Memory B cell (primary cell): ENCODE measurements at regions not wholly inside any gene's neighbourhood (a gene's known extent, or its start where the extent isn't known, plus 50 kb on each side); places are given as distances from the start of the nearest gene placed in this dataset.

ENCODE experiments used
- ATAC-seq: fragments of 150-1000 bp; cut with Tn5 transposase; 2 replicates; pipeline ENCODE4 v1.10.0; 2021; ENCODE audit warnings: low read depth, mild to moderate bottlenecking, moderate library complexity
- DNase-seq, 2 donors: peaks; one replicate each; pipeline ENCODE4 v3.0.0; 2022; ENCODE audit warnings: low spot score in 2 of 2
- H3K27ac Mint-ChIP-seq: one replicate; pipeline ENCODE4 v1.8.0; 2022; ENCODE audit warnings: mild to moderate bottlenecking, moderate library complexity, mixed read lengths
- H3K27me3 Mint-ChIP-seq: one replicate; pipeline ENCODE4 v1.8.0; 2022; ENCODE audit warnings: mixed read lengths
- H3K36me3 Mint-ChIP-seq: one replicate; pipeline ENCODE4 v1.8.0; 2022; ENCODE audit warnings: mild to moderate bottlenecking, mixed read lengths
- H3K4me1 Mint-ChIP-seq: one replicate; pipeline ENCODE4 v1.8.0; 2022; ENCODE audit warnings: mixed read lengths
- H3K4me3 Mint-ChIP-seq: one replicate; pipeline ENCODE4 v1.8.0; 2022; ENCODE audit warnings: mild to moderate bottlenecking, moderate library complexity, mixed read lengths
- H3K9me3 Mint-ChIP-seq: one replicate; pipeline ENCODE4 v1.8.0; 2022; ENCODE audit warnings: mixed read lengths

DNA sequence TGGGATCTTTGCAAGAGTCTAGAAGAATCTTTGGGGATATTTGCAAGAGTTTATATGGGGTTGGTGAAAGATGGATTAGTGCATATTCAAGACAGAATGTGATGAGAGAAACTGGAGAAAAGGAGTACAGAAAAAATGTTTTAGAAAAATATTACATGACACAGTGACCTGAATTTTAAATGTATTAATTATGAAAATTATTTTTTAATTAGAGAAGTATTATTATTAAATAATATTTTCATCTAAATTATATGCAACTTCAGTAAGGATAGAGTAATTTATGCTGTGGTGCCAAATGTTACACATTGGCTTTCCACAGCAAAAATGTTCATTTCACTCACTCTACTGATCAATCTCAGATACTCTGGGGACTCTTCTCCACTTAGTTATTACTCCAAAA lies 1442.8 kb upstream of the SLC39A10 start:
- no peaks in the 10 kb centered on the region for H3K27me3 Mint-ChIP-seq

DNA sequence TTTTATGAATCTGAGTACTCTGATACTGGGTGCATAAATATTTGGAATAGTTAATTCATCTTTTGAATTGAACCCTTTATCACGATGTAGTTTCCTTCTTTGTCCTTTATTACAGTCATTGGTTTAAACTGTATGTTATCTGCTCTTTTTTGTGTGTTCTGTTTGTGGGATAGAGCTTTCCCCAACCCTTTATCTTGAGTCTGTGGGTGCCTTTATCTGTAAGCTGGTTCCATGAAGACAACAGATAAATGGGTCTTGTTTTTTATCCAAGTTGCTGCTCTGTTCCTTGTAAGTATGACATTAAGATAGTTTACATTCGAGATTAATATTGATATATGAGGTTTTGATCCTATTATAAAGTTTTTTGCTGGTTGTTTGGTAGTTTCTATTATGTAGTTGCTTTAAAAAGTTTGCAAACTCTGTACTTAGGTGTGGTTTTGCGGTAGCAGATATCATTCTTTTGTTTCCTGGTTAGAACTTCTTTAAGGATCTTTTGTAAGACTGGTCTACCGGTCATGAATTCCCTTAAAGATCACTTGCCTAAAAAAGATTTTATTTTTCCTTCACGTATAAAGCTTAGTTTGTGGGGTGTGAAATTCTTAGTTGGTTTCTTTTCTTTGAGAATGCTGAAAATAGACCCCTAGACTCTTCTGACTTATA lies 1451.3 kb upstream of the SLC39A10 start:
- Mint-ChIP-seq H3K9me3 (no peaks in the 10 kb centered on the region), H3K4me1 (no peaks in the 10 kb centered on the region), H3K27me3 (no peaks in the 10 kb centered on the region), H3K27ac (no peak overlapping the region), H3K36me3 (no peaks in the 10 kb centered on the region), H3K4me3 (no peak overlapping the region)
- ATAC-seq (no peak), DNase-seq (no peak)

More for the DNA sequence above, 1442.8 kb upstream of the SLC39A10 start:
- no peaks in the 10 kb centered on the region for H3K36me3 Mint-ChIP-seq
- no peak overlapping the region for H3K4me3 Mint-ChIP-seq
- no peak for DNase-seq
- H3K4me1 Mint-ChIP-seq: no peaks in the 10 kb centered on the region
- no peak for ATAC-seq
- H3K9me3 Mint-ChIP-seq: no peaks in the 10 kb centered on the region
- no peak overlapping the region for H3K27ac Mint-ChIP-seq

DNA sequence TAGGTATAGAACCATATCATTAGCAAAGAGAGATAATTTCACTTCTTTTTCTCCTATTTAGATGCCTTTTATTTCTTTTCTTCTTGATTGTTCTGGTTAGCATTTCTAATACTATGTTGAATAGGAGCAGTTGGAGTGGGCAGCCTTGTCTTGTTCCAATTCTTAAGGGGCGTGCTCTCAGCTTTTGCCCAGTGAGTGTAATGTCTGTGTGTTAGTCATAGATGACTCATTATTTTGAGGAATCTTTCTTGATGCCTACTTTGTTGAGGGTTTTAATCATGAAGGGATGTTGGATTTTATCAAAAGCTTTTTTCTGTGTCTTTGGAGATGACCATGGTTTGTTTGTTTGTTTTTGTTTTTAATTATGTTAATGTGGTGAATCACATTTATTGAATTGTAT lies 1453.1 kb upstream of the SLC39A10 start:
- no peak for ATAC-seq
- Mint-ChIP-seq H3K27me3 (no peaks in the 10 kb centered on the region), H3K9me3 (no peaks in the 10 kb centered on the region), H3K4me1 (no peaks in the 10 kb centered on the region), H3K4me3 (no peak overlapping the region), H3K36me3 (no peaks in the 10 kb centered on the region), H3K27ac (no peak overlapping the region)
- no peak for DNase-seq

DNA sequence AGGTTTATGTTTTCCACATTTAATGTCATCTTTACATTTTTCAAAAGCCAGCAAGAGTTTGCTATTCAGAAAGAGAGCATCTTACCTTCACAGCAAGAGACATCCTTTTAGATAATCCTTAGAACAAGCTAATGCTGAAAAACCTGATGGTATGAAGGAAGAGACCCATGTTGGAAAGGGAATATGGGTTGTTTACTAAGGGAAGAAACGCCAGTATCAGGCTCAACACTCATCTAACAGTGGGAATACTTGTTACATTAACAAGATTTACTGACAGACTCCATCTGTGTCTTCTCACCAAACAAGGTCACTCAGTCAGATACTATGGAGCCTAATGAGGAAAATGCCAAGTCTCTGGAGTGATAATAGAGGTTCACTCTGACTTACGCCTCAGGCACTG lies 1474.1 kb upstream of the SLC39A10 start:
- H3K4me3 Mint-ChIP-seq: no peak overlapping the region
- H3K9me3 Mint-ChIP-seq: peaks cover 3% of the 10 kb centered on the region
- no peaks in the 10 kb centered on the region for H3K36me3 Mint-ChIP-seq
- no peak for ATAC-seq
- no peak for DNase-seq
- no peaks in the 10 kb centered on the region for H3K27me3 Mint-ChIP-seq
- H3K4me1 Mint-ChIP-seq: no peaks in the 10 kb centered on the region
- no peak overlapping the region for H3K27ac Mint-ChIP-seq

DNA sequence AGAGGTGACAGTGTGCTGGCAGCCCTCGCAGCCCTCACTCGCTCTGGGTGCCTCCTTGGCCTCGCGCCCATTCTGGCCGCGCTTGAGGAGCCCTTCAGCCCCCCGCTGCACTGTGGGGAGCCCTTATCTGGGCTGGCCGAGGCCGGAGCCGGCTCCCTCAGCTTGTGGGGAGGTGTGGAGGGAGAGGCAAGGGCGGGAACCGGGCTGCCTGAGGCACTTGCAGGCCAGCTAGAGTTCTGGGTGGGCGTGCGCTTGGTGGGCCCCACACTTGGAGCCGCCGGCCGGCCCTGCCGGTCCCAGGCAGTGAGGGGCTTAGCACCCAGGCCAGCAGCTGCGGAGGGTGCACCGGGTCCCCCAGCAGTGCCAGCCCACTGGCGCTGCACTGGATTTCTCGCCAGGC lies 1480.9 kb upstream of the SLC39A10 start:
- H3K4me1 Mint-ChIP-seq: no peaks in the 10 kb centered on the region
- no peak overlapping the region for H3K4me3 Mint-ChIP-seq
- DNase-seq (no peak), ATAC-seq (no peak)
- H3K9me3 Mint-ChIP-seq: peaks cover 3% of the 10 kb centered on the region
- no peaks in the 10 kb centered on the region for H3K27me3 Mint-ChIP-seq
- H3K27ac Mint-ChIP-seq: no peak overlapping the region
- no peaks in the 10 kb centered on the region for H3K36me3 Mint-ChIP-seq

DNA sequence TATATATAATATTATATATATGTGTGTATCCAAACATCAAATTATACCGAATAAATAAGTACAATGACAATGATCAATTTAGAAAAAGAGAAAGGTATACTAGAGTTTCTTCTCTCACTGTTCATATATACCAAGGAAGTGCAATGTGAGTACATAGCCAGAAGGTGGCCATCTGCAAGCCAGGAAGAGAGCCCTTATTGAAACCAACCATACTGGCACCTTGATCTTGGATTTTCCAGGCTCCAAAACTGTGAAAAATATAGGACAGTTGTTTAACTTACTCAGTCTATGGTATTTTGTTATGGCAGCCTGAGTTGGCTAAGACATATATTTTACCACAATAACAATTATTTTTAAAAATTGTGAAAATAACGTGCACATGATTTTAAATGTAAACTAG lies 1490.2 kb upstream of the SLC39A10 start:
- no peak overlapping the region for H3K27ac Mint-ChIP-seq
- ATAC-seq (no peak), DNase-seq (no peak)
- H3K4me3 Mint-ChIP-seq: no peak overlapping the region
- H3K4me1 Mint-ChIP-seq: no peaks in the 10 kb centered on the region
- no peaks in the 10 kb centered on the region for H3K27me3 Mint-ChIP-seq
- H3K9me3 Mint-ChIP-seq: no peaks in the 10 kb centered on the region
- H3K36me3 Mint-ChIP-seq: no peaks in the 10 kb centered on the region

DNA sequence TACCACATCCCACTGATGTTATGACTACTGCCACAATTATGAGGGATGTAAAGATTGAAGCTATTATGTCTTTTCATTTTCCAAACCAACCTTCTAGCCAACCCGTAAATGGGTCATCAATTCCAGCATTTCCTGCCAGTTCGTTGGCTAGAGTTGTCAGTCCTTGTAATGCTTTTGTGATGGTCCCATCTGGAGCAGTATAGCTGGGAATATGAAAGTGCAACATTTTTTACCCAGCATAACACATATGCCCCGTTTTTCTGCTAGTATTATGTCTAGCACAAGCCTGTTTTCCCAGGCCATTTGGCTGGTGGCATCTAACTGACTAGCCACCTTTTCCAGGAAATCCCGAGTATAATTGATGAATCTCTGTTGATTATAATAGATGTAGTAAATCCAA lies 1501.6 kb upstream of the SLC39A10 start:
- Mint-ChIP-seq H3K36me3 (peaks cover 1% of the 10 kb centered on the region), H3K4me1 (no peaks in the 10 kb centered on the region), H3K27me3 (no peaks in the 10 kb centered on the region), H3K27ac (no peak overlapping the region), H3K4me3 (no peak overlapping the region), H3K9me3 (peaks cover 7% of the 10 kb centered on the region)
- ATAC-seq (no peak), DNase-seq (no peak)

DNA sequence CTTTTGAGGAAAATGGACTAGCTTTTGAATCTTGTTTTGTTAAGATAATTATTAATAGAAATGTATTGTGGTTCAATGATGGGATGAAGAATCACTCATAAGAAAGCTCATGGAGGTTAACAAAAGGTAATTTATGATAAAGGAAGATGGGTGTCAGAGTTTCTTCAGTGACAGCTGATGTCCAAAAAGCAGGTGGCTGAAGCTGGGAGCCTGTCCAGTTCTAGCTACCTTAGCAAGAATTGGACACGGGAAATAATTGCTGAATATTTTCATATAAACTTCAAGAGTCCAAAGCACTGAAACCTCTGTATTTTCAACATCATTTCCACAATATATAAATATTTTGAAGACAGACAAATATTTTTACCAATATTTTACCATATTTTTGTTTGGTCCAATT lies 1505.8 kb upstream of the SLC39A10 start:
- Mint-ChIP-seq H3K27me3 (no peaks in the 10 kb centered on the region), H3K9me3 (no peaks in the 10 kb centered on the region), H3K4me1 (no peaks in the 10 kb centered on the region), H3K36me3 (no peaks in the 10 kb centered on the region), H3K27ac (no peak overlapping the region), H3K4me3 (no peak overlapping the region)
- DNase-seq (no peak), ATAC-seq (no peak)

DNA sequence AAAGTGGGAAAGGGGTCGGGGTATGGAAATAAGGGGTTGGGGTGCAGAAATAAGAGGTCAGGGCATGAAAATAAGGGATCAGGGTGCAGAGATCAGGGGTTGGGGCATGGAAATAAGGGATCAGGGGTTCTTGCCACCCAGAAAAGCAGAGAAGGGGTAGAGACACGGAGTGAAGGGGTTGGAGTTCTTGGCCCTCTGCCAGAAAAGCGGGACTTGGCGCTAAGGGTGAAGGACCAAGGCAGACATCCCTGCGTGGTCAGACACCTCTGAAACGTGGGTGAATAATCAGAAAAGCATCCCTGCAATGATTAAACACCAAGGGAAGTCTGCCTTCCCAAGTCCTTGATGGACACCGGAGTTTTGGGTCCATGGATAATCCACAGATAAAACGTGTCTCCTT lies 1521.6 kb upstream of the SLC39A10 start:
- ATAC-seq (no peak), DNase-seq (no peak)
- Mint-ChIP-seq H3K27ac (no peak overlapping the region), H3K4me1 (no peaks in the 10 kb centered on the region), H3K9me3 (peaks cover 8% of the 10 kb centered on the region), H3K27me3 (peaks cover 7% of the 10 kb centered on the region), H3K4me3 (no peak overlapping the region), H3K36me3 (peaks cover 2% of the 10 kb centered on the region)

DNA sequence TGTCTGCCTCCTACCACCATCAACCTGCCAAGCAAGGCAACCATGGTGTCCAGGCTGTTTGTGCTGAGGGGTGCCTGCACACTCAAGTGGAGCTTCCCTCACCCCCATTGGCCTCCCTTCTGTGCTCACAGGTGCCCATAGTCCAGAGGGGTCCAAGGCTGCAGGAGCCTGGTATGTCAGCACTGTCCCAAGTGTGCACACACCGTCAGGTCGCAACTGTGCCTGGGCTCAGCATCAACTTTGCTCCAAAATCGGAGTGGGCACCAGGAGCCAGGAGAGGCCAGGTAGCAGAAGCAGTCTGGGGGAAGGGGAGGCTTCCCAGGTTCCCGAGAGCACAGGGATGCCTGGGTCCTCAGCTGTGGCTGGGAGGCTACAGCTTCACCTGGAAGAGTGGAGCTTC lies 1528.2 kb upstream of the SLC39A10 start:
- H3K4me3 Mint-ChIP-seq: no peak overlapping the region
- DNase-seq (no peak), ATAC-seq (no peak)
- H3K27ac Mint-ChIP-seq: no peak overlapping the region
- H3K9me3 Mint-ChIP-seq: peaks cover 2% of the 10 kb centered on the region
- peaks cover 3% of the 10 kb centered on the region for H3K4me1 Mint-ChIP-seq
- H3K36me3 Mint-ChIP-seq: no peaks in the 10 kb centered on the region
- H3K27me3 Mint-ChIP-seq: no peaks in the 10 kb centered on the region

DNA sequence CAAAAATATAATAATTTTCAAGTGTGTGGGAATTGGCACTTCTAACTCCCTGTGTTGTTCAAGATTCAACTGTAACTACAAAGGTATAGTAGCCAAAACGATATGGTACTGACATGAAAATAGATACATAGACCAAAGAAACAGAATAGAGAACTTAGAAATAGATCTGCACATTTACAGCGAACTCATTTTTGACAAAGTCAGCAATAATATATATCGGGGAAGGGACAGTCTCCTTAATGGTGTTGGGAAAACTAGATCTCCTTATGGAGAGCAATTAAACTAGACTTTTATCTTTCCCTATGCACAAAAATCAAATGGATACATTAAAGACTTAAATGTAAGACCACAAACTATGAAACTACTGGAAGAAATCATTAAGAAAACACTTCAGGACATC lies 1530.6 kb upstream of the SLC39A10 start:
- Mint-ChIP-seq H3K27me3 (no peaks in the 10 kb centered on the region), H3K4me1 (peaks cover 3% of the 10 kb centered on the region), H3K4me3 (no peak overlapping the region), H3K27ac (no peak overlapping the region), H3K36me3 (no peaks in the 10 kb centered on the region), H3K9me3 (peaks cover 2% of the 10 kb centered on the region)
- DNase-seq: no peak
- ATAC-seq: no peak

DNA sequence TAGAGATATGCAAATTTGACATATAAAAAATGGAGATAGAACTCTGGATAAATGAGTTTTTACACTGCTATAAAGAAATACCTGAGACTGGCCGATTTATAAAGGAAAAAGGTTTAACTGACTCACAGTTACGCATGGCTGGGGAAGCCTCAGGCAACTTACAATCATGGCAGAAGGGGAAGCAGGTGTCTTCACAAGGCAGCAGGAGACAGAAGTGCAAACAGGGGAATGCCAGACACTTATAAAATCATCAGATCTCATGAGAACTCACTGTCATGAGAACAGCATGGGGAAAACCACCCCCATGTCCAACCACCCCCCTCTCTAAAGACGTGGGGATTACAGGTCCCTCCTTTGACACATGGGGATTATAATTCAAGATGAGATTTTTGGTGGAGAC lies 1540.2 kb upstream of the SLC39A10 start:
- DNase-seq (no peak), ATAC-seq (peak; percentile 84)
- Mint-ChIP-seq H3K36me3 (no peaks in the 10 kb centered on the region), H3K27me3 (no peaks in the 10 kb centered on the region), H3K27ac (no peak overlapping the region), H3K9me3 (no peaks in the 10 kb centered on the region), H3K4me3 (no peak overlapping the region), H3K4me1 (peaks cover 4% of the 10 kb centered on the region)

DNA sequence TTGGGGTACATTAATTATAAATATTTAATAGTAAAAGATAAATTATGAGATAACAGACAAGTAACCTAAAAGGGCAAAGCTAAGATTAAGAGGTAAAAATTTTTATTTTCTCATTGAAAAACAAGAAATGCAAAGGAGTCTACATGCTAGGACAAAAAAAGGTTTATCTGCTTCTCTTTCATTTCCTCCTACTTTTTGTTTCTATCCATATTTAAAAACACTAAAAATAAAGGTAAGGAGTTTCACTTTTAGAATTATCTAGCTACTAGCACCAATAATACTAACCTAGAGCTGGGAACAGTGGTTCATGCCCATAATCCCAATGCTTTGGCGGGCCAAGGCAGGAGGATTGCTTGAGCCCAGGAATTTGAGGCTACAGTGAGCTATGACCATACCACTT lies 1551.7 kb upstream of the SLC39A10 start:
- no peak for ATAC-seq
- no peak overlapping the region for H3K27ac Mint-ChIP-seq
- H3K36me3 Mint-ChIP-seq: no peaks in the 10 kb centered on the region
- H3K9me3 Mint-ChIP-seq: no peaks in the 10 kb centered on the region
- H3K27me3 Mint-ChIP-seq: no peaks in the 10 kb centered on the region
- no peak for DNase-seq
- peaks cover 4% of the 10 kb centered on the region for H3K4me1 Mint-ChIP-seq
- no peak overlapping the region for H3K4me3 Mint-ChIP-seq

DNA sequence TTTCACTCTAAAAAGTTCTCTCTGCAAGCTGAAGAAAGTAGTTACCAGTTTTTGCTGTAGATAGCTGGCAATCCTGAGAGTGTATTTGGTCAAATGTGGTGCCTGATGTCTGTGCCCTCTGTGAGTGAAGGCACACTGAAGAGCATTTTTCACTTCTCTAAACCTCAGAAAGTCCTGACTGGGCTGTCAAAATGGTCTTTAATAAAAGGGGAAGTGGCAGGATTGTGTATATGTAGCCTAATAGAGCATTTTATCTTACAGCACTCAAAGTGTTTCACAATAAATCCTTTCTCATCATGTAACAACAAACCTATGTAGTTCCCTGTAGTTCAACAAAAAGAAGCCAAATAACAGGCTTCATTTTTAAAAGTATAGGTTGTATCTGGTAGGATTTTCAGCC lies 1552.3 kb upstream of the SLC39A10 start:
- no peaks in the 10 kb centered on the region for H3K27me3 Mint-ChIP-seq
- peak; percentile 99 for ATAC-seq
- H3K4me1 Mint-ChIP-seq: peaks cover 4% of the 10 kb centered on the region
- H3K27ac Mint-ChIP-seq: peak overlapping the region; percentile 84
- DNase-seq: peak in 1 of 2 donors; percentile 32
- no peaks in the 10 kb centered on the region for H3K36me3 Mint-ChIP-seq
- no peaks in the 10 kb centered on the region for H3K9me3 Mint-ChIP-seq
- no peak overlapping the region for H3K4me3 Mint-ChIP-seq

DNA sequence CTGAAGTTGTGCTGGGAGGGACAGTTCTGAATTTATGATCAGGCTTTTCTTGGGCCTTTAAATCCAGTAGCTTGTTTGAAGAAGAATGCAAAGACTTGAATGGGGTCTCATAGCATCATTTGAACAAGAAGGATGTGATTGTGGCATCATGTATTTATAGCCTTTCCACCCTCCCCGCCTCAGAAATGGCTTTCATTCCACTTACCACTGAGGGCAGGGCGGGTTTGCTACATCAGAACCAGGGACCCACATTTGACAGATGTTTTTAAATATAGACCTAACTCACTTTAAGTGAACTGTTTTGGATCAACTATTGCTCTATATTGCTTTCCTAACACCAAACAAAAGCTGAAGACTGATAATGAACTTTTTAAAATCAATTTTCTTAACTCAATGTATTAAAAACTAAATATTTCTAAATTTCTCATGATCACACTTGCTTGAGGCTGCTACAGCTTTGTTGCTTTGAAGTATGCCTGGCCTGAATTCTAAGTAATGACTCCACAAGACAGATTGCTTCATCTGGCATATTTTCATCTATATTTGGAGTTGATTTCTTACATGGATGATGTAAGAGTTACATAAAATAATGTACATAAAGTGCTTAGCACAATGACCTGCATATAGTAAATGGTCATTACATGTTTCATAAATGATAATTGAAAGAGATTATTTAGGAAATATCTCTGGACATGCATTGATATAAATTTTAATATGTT lies 1552.9 kb upstream of the SLC39A10 start:
- H3K27me3 Mint-ChIP-seq: no peaks in the 10 kb centered on the region
- ATAC-seq (no peak), DNase-seq (no peak)
- H3K36me3 Mint-ChIP-seq: no peaks in the 10 kb centered on the region
- no peaks in the 10 kb centered on the region for H3K9me3 Mint-ChIP-seq
- H3K4me3 Mint-ChIP-seq: no peak overlapping the region
- peaks cover 4% of the 10 kb centered on the region for H3K4me1 Mint-ChIP-seq
- peak overlapping the region; percentile 84 for H3K27ac Mint-ChIP-seq
